NOMO-1 treated with DMSO at 0.1 percent for 48 hours (cell line): ENCODE measurements at regions not wholly inside any gene's neighbourhood (a gene's known extent, or its start where the extent isn't known, plus 50 kb on each side); places are given as distances from the start of the nearest gene placed in this dataset.

ENCODE experiments used
- DNase-seq: peaks from one replicate; lab custom pipeline; 2025; ENCODE audit not compliant: unreplicated experiment; lab: John Stamatoyannopoulos, UW

- DNase-seq = no peak
Measured at GRCh38 chr1:232556351-232556750, 73.6 kb downstream of the SIPA1L2 start.

DNA sequence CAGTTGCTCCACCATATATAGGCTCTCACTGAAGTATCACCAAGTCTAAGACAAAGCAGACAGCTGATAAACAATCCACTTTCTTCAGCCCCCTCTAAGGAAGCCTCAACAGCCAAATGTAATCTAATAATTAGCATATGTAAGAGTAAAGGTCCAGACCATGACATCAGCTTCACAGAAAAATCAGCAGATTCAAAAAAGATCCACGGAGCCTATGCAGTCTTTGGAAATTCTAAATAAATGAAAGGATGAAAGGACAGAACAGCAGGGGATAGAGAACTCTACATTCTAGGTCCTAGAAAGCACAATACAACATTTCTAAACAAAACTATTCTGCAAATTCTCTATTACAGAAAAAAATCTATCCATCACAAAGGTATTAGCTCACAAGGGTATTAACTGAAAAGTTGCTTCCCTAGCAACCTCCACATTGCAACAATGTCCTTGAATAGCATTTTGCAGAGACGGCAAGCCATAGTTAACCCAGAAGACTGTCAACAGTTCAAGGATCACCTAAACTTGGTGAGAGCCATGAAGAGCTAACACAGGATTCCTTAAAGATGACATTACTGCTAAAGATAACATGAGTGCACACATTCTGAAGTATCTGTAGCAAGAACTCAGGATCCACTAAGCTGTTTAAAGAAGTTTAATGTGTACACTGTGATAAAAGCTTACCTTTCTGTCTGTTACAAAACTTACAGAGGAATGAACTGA lies 74.3 kb downstream of the SIPA1L2 start:
- DNase-seq = no peak

DNA sequence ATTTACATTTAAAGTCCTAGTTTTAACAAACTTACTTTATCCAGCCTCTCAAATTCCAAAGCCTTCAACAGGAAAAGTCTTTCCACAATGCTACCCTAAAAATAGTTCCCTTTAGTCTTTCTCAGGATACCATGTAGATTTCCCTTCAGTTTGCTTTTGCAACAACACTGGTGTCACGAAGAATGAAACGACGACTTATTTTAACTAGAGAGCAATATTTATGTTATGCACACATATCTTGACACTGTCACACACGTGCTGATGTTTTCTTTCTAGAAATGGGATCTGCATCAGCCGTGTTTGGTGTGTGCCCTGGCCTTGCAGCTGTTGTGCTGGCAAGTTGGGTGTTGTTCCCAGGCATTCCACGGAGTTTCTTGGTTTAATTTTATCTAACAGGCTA lies 75.5 kb downstream of the SIPA1L2 start:
- DNase-seq = no peak

DNA sequence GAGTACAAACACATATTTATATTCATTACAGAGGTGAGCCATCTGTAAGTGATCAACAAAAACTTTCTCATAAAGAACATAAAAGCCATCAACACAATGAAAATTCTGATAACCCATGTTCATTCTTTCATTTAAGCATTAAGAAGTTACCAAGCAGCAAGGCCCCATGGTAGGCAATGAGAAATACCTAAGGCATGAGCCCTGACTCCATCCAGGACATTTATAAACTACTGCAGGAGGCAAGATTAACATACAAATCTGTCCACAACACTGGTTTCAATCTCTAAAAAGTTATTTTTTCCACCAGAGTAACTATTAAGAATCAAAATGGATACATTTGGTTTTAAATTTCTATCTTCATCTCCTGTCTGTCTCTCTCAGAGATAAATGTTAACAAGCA lies 76.1 kb downstream of the SIPA1L2 start:
- DNase-seq = no peak

- no peak for DNase-seq
Measured at GRCh38 chr1:232553050-232553754, 76.7 kb downstream of the SIPA1L2 start.

- no peak for DNase-seq
Measured at GRCh38 chr1:232551386-232551785, 78.5 kb downstream of the SIPA1L2 start.

- no peak for DNase-seq
Measured at GRCh38 chr1:232550007-232550406, 79.9 kb downstream of the SIPA1L2 start.

DNA sequence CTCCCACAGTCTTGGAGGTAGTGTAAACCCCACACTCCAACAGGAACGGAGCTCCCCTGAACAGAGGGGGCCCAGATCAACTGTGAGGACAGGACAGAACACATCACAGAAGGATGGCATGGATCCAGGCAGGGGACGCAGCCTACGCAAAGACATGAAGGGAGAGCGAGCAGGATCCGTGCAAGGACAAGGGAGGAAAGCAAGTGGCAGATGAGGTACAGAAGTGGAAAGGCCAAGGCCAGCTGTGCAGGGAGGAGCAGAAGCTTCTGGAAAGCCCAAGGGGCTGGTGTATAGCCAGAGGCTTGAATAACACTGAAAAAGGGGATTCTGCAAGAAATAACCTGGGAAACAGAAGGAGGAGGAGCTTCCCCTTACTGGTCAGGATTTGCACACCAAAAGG lies 81.2 kb downstream of the SIPA1L2 start:
- DNase-seq = no peak

- DNase-seq = no peak
Measured at GRCh38 chr1:232547938-232548484, 81.9 kb downstream of the SIPA1L2 start.

DNA sequence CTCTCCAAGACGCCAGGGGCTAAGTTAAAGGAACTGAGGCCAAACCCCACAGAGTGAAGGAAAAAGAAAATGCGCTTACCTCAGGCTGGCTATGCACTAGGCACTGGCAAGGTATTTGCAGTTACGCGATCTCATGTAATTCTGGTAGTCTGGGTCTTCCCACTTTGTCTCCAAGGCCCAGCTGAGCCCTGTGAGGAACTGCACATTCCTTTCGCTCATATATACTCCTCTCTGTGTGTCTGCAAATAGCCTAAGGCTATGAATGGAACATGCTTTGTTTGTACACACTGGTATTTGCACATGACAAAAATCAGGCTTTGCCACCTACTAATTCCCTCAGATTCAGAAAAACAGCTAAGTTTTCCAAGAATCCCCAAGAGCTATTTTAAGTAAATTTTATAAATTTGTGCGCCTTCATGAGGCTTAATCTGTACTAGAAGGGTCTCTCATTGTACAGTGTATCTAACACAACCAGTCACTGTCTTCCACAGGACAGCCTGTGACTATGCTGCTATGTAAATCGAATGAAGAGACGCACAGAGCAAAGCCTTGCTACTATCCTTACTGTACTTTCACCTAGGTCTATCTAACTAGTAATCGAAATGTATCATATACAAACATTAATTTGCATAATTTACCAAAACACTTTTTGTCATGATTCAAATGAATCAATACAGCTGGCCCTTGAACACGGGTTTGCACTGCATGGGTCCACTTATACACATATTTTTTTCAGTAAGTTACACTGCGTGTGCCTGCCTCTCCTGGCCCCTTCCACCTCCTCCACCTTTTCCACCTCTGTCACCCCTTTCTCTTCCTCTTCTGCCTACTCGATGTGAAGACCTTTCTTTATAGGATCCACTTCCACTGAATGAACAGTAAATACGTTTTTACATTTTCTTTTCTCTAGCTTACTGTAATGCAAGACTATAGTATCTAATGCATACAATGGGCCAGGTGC lies 87.0 kb downstream of the SIPA1L2 start:
- DNase-seq = no peak

DNA sequence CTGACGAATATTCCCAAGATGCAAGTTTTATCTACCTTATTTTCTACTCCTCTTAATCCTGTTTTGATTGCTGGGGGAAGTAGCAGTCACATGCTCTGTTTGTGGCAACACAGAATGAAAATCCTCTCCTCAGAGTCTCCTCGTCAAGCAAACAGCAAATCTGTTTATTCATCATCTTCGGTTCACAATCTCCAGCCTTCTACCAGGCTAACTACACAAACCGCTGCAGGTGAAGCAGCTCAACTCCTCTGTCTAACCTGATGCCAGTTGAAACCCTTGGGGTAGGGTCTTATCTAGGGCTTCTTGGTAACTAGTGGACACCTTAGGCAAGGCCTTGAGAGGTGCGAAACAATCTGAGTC lies 91.0 kb downstream of the SIPA1L2 start:
- DNase-seq = no peak

DNA sequence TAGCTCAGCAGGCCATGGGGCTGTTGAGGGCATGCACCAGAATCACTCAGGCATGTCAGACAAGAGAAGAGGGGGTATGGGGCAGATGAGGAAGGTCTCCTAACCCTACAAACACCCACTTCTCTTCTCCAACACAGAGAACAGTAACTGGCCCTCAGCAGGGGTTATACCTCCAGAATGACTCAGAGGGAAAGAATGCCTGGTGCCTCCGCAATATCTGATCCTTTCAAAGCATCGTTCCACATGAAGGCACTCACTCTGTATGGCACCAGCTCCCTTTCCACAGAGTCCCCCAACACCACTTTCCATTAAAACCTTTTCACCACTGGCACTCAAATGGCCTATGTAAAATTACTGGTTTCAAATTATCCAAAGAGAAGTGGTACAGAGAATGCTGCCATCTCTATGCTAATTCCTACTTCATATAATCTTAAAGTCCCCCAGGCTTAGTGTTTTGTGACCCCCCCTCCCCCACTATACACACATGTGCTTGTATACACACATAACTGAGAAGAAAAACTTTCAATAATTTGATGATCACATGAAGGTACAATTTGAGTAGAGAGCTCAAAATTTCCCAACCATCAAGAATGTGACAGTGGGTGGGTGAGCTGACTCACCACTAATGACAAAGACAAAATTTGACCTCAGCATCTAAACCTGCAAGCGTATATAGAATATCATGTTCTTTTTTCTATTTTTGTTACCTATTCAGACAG lies 91.5 kb downstream of the SIPA1L2 start:
- no peak for DNase-seq

GRCh38 chr1:232534552-232535517 lies 95.1 kb downstream of the SIPA1L2 start:
- no peak for DNase-seq

- no peak for DNase-seq
Measured at GRCh38 chr1:232533328-232533727, 96.6 kb downstream of the SIPA1L2 start.

- no peak for DNase-seq
Measured at GRCh38 chr1:232532901-232533300, 97.0 kb downstream of the SIPA1L2 start.

GRCh38 chr1:232531291-232531690 lies 98.6 kb downstream of the SIPA1L2 start:
- DNase-seq = no peak

- no peak for DNase-seq
Measured at GRCh38 chr1:232529747-232530146, 100.2 kb downstream of the SIPA1L2 start.

- DNase-seq = no peak
Measured at GRCh38 chr1:232528472-232529089, 101.4 kb downstream of the SIPA1L2 start.

GRCh38 chr1:232524056-232524455 lies 105.9 kb downstream of the SIPA1L2 start:
- no peak for DNase-seq
